ENCODE measurements at regions not wholly inside any gene's neighbourhood (a gene's known extent, or its start where the extent isn't known, plus 50 kb on each side); places are given as distances from the start of the nearest gene placed in this dataset.
"Not testable (repeated sequence)": the region's sequence is repeated elsewhere in the genome, so short reads cannot be mapped to it uniquely, and the experiment has no call there.

- DNase-seq = no peak
Measured at GRCh38 chr2:57617318-57617717, 429.3 kb upstream of the VRK2 start.

- DNase-seq = no peak
Measured at GRCh38 chr2:57621122-57621663, 425.4 kb upstream of the VRK2 start.

- DNase-seq = no peak
Measured at GRCh38 chr2:57622009-57622408, 424.6 kb upstream of the VRK2 start.

- no peak for DNase-seq
Measured at GRCh38 chr2:57656198-57656597, 390.4 kb upstream of the VRK2 start.

- no peak for DNase-seq
Measured at GRCh38 chr2:57669570-57669969, 377.0 kb upstream of the VRK2 start.

- DNase-seq = no peak
Measured at GRCh38 chr2:57674025-57674424, 372.6 kb upstream of the VRK2 start.

- no peak for DNase-seq
Measured at GRCh38 chr2:57674743-57675142, 371.9 kb upstream of the VRK2 start.

- no peak for DNase-seq
Measured at GRCh38 chr2:57677296-57677695, 369.3 kb upstream of the VRK2 start.

GRCh38 chr2:57681650-57682049 lies 365.0 kb upstream of the VRK2 start:
- no peak for DNase-seq

- DNase-seq = no peak
Measured at GRCh38 chr2:57685032-57685431, 361.6 kb upstream of the VRK2 start.

- no peak for DNase-seq
Measured at GRCh38 chr2:57692395-57692794, 354.2 kb upstream of the VRK2 start.

- DNase-seq = no peak
Measured at GRCh38 chr2:57693177-57693576, 353.4 kb upstream of the VRK2 start.

GRCh38 chr2:57693965-57694364 lies 352.6 kb upstream of the VRK2 start:
- no peak for DNase-seq

- DNase-seq = no peak
Measured at GRCh38 chr2:57696016-57696415, 350.6 kb upstream of the VRK2 start.

- DNase-seq = no peak
Measured at GRCh38 chr2:57698392-57698791, 348.2 kb upstream of the VRK2 start.

GRCh38 chr2:57698935-57699449 lies 347.6 kb upstream of the VRK2 start:
- DNase-seq = no peak

GRCh38 chr2:57701391-57701791 lies 345.2 kb upstream of the VRK2 start:
- DNase-seq = no peak

GRCh38 chr2:57703407-57703806 lies 343.2 kb upstream of the VRK2 start:
- DNase-seq = no peak

GRCh38 chr2:57707794-57708193 lies 338.8 kb upstream of the VRK2 start:
- DNase-seq = not testable (repeated sequence)

GRCh38 chr2:57711991-57712390 lies 334.6 kb upstream of the VRK2 start:
- DNase-seq = no peak

GRCh38 chr2:57720728-57721627 lies 325.6 kb upstream of the VRK2 start:
- DNase-seq = no peak

- DNase-seq = no peak
Measured at GRCh38 chr2:57725337-57725947, 321.2 kb upstream of the VRK2 start.

GRCh38 chr2:57726294-57726693 lies 320.3 kb upstream of the VRK2 start:
- DNase-seq = no peak

GRCh38 chr2:57728691-57729090 lies 317.9 kb upstream of the VRK2 start:
- no peak for DNase-seq
